GM23338 (cell line): ENCODE measurements at regions not wholly inside any gene's neighbourhood (a gene's known extent, or its start where the extent isn't known, plus 50 kb on each side); places are given as distances from the start of the nearest gene placed in this dataset.

ENCODE experiments used
- ATAC-seq: fragments of 200-7000 bp; cut with Tn5 transposase; 3 replicates; pipeline ENCODE4 v1.9.1; 2020
- DNase-seq: peaks from one replicate; pipeline ENCODE4 v3.0.0-alpha.2; 2015; ENCODE audit warnings: low spot score
- H2AFZ ChIP-seq: fragments of 200-600 bp; sonication (generic); 2 replicates; pipeline ENCODE4 v1.8.0; 2016; ENCODE audit warnings: antibody characterized with exemption, mild to moderate bottlenecking, moderate library complexity
- H3F3A ChIP-seq: fragments of 200-600 bp; sonication (generic); replicated peaks from 2 replicates; pipeline ENCODE4 v1.8.0; 2017; ENCODE audit warnings: antibody characterized with exemption, mixed run types, low read depth
- H3K27ac ChIP-seq: fragments of 200-600 bp; sonication (generic); 2 replicates; pipeline ENCODE4 v1.6.1; 2016; ENCODE audit warnings: low read depth
- H3K27me3 ChIP-seq: fragments of 200-600 bp; sonication (generic); 2 replicates; pipeline ENCODE4 v1.8.0; 2016; ENCODE audit warnings: mild to moderate bottlenecking, mixed run types, moderate library complexity; ENCODE audit not compliant: insufficient read depth
- H3K36me3 ChIP-seq: fragments of 200-600 bp; sonication (generic); 2 replicates; pipeline ENCODE4 v1.8.0; 2016; ENCODE audit warnings: mild to moderate bottlenecking; ENCODE audit not compliant: insufficient read depth
- H3K4me1 ChIP-seq: fragments of 200-600 bp; sonication (generic); 2 replicates; pipeline ENCODE4 v1.8.0; 2016; ENCODE audit warnings: mild to moderate bottlenecking, moderate library complexity; ENCODE audit not compliant: insufficient read depth
- H3K4me2 ChIP-seq: fragments of 200-600 bp; sonication (generic); 2 replicates; pipeline ENCODE4 v1.7.1; 2017; ENCODE audit warnings: mixed run types
- H3K4me3 ChIP-seq: fragments of 200-600 bp; sonication (generic); 2 replicates; pipeline ENCODE4 v1.6.1; 2016; ENCODE audit warnings: mixed run types
- H3K79me2 ChIP-seq: fragments of 200-600 bp; sonication (generic); replicated peaks from 2 replicates; pipeline ENCODE4 v1.8.0; 2017; ENCODE audit warnings: mild to moderate bottlenecking; ENCODE audit not compliant: insufficient read depth
- H3K9me2 ChIP-seq: fragments of 200-600 bp; sonication (generic); 2 replicates; pipeline ENCODE4 v1.8.0; 2017; ENCODE audit not compliant: insufficient read depth
- H4K20me1 ChIP-seq: fragments of 200-600 bp; sonication (generic); replicated peaks from 2 replicates; pipeline ENCODE4 v1.8.0; 2017; ENCODE audit warnings: mild to moderate bottlenecking; ENCODE audit not compliant: insufficient read depth
- H3K27ac Mint-ChIP-seq: 2 replicates; pipeline ENCODE4 v1.8.0; 2020; ENCODE audit warnings: inconsistent platforms, mild to moderate bottlenecking, moderate library complexity, mixed read lengths
- H3K27me3 Mint-ChIP-seq: 3 replicates; pipeline ENCODE4 v1.8.0; 2022; ENCODE audit warnings: low read depth, mild to moderate bottlenecking, moderate library complexity, mixed read lengths, inconsistent platforms; ENCODE audit not compliant: insufficient read depth, poor library complexity
- H3K36me3 Mint-ChIP-seq: 3 replicates; pipeline ENCODE4 v1.8.0; 2021; ENCODE audit warnings: low read depth, mild to moderate bottlenecking, inconsistent platforms, moderate library complexity, mixed read lengths
- H3K4me1 Mint-ChIP-seq: 3 replicates; pipeline ENCODE4 v1.8.0; 2020; ENCODE audit warnings: mild to moderate bottlenecking, inconsistent platforms, mixed read lengths
- H3K4me3 Mint-ChIP-seq: 3 replicates; pipeline ENCODE4 v1.8.0; 2021; ENCODE audit warnings: moderate library complexity, mild to moderate bottlenecking, inconsistent platforms, mixed read lengths
- H3K9me3 Mint-ChIP-seq: 3 replicates; pipeline ENCODE4 v1.8.0; 2020; ENCODE audit warnings: moderate library complexity, mild to moderate bottlenecking, inconsistent platforms, mixed read lengths
- EZH2 ChIP-seq: fragments of 200-600 bp; sonication (generic); IDR thresholded peaks from one replicate; pipeline ENCODE4 v1.8.0; 2017; ENCODE audit warnings: antibody characterized with exemption, mild to moderate bottlenecking, low read depth; ENCODE audit not compliant: unreplicated experiment
- EZH2phosphoT487 ChIP-seq: fragments of 200-600 bp; sonication (generic); IDR thresholded peaks from one replicate; pipeline ENCODE4 v1.8.1; 2018; ENCODE audit warnings: antibody characterized with exemption; ENCODE audit not compliant: unreplicated experiment
- JUNB ChIP-seq: IDR thresholded peaks from one replicate; pipeline ENCODE4 v1.6.1; 2016; ENCODE audit warnings: antibody characterized with exemption; ENCODE audit not compliant: unreplicated experiment
- NANOG ChIP-seq: IDR thresholded peaks from 2 replicates; pipeline ENCODE4 v1.6.1; 2016; ENCODE audit warnings: antibody characterized with exemption, borderline replicate concordance
- POLR2AphosphoS5 ChIP-seq: IDR thresholded peaks from 2 replicates; pipeline ENCODE4 v1.6.1; 2016; ENCODE audit warnings: antibody characterized with exemption, low read depth
- ZNF114 ChIP-seq: fragments of 250-450 bp; sonication (Bioruptor Pico); IDR thresholded peaks from 2 replicates; pipeline ENCODE4 v1.5.0; 2020; ENCODE audit warnings: mild to moderate bottlenecking, moderate library complexity
- ZNF331 ChIP-seq: fragments of 250-450 bp; sonication (Bioruptor Pico); IDR thresholded peaks from 2 replicates; pipeline ENCODE4 v1.5.0; 2020; ENCODE audit warnings: low read depth, mild to moderate bottlenecking, moderate library complexity
- TF ChIP-seq, protein P1 (sequence below), 2 experiments: fragments of 200-600 bp in 1 of 2; sonication (generic) in 1 of 2; conservative IDR thresholded peaks; 2 replicates each; pipeline versions ENCODE4 v1.5.1 to v1.6.1; 2016 to 2017; ENCODE audit warnings: antibody characterized with exemption in 2 of 2, low read depth in 2 of 2, mild to moderate bottlenecking in 2 of 2, moderate library complexity in 1 of 2
- TF ChIP-seq, protein P2 (sequence below): IDR thresholded peaks from 2 replicates; pipeline ENCODE4 v1.6.1; 2016; ENCODE audit warnings: antibody characterized with exemption
- TF ChIP-seq, protein P3 (sequence below): IDR thresholded peaks from one replicate; pipeline ENCODE4 v1.6.1; 2018; ENCODE audit warnings: antibody characterized with exemption; ENCODE audit not compliant: unreplicated experiment

DNA sequence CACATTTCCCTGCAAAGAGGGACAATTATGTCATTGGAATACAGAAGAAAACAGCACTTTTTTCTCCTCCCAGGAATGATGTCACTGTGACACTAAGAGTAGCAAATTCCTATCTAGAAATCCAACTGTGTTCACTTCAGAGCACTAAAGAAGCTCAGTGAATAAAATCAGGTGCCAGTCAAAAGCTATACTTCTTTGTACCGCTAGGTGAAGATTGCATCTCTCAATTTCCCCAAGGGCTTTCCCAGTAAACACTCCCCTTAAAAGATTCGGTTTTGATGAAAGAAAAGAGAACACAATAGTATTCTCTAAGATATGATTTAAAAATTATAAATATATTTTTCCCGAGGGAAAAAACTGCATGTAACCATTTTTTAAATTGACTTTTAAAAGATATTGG lies 104.7 kb upstream of the MID1 start:
- DNase-seq (peak; percentile 45), ATAC-seq (no peak)
- peaks cover 7% of the 10 kb centered on the region; the same call in 1 of the 2 replicates for H3K4me1 ChIP-seq
- H3K27me3 ChIP-seq, result no peaks in the 10 kb centered on the region
- Mint-ChIP-seq H3K4me3 (no peak overlapping the region), H3K9me3 (no peaks in the 10 kb centered on the region), H3K4me1 (peaks cover 24% of the 10 kb centered on the region), H3K36me3 (no peaks in the 10 kb centered on the region), H3K27me3 (no peaks in the 10 kb centered on the region), H3K27ac (no peak overlapping the region)
- H3K79me2 ChIP-seq, result no peaks in the 10 kb centered on the region
- TF ChIP-seq, protein P1, sequence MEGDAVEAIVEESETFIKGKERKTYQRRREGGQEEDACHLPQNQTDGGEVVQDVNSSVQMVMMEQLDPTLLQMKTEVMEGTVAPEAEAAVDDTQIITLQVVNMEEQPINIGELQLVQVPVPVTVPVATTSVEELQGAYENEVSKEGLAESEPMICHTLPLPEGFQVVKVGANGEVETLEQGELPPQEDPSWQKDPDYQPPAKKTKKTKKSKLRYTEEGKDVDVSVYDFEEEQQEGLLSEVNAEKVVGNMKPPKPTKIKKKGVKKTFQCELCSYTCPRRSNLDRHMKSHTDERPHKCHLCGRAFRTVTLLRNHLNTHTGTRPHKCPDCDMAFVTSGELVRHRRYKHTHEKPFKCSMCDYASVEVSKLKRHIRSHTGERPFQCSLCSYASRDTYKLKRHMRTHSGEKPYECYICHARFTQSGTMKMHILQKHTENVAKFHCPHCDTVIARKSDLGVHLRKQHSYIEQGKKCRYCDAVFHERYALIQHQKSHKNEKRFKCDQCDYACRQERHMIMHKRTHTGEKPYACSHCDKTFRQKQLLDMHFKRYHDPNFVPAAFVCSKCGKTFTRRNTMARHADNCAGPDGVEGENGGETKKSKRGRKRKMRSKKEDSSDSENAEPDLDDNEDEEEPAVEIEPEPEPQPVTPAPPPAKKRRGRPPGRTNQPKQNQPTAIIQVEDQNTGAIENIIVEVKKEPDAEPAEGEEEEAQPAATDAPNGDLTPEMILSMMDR (conservative IDR thresholded peaks at IDR 0.05; ENCODE audit: low read depth in 2 of 2), result peak; percentile 30 to 38; a peak in 2 of 4 replicates
- TF ChIP-seq NANOG, result no peak
- H2AFZ ChIP-seq, result no peak overlapping the region
- no peak overlapping the region for H3K27ac ChIP-seq
- no peaks in the 10 kb centered on the region for H4K20me1 ChIP-seq
- H3F3A ChIP-seq, result no peaks in the 10 kb centered on the region
- no peak overlapping the region for H3K4me2 ChIP-seq
- H3K9me2 ChIP-seq, result no peaks in the 10 kb centered on the region
- H3K4me3 ChIP-seq, result no peak overlapping the region
- H3K36me3 ChIP-seq, result no peaks in the 10 kb centered on the region

DNA sequence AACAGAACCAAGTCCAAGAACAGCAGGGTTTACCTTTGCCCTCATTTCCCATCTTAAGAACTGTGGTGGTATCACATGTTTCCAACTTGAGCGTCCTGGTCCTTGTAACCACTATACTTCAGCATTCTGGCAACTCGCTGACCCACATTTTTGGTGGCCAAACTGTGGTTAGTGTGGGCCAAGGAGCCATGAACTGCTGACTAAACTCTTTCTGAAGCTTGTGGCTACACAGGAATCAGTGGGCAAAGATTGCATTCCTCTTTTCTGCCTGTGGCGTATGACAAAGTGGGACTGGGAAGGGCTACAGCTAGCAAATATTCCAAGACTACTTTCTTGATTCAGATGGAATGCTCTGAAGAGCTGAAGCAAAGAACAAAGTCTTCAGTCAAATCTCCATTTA lies 106.3 kb upstream of the MID1 start:
- Histone ChIP-seq H3K79me2 (no peaks in the 10 kb centered on the region), H3K4me2 (no peak overlapping the region), H3K27me3 (no peaks in the 10 kb centered on the region), H3K4me1 (peaks cover 7% of the 10 kb centered on the region; the same call in 1 of the 2 replicates), H4K20me1 (no peaks in the 10 kb centered on the region), H3K36me3 (no peaks in the 10 kb centered on the region), H3K4me3 (no peak overlapping the region), H3F3A (no peaks in the 10 kb centered on the region), H3K9me2 (no peaks in the 10 kb centered on the region), H2AFZ (no peak overlapping the region), H3K27ac (no peak overlapping the region)
- no peaks in the 10 kb centered on the region for H3K36me3 Mint-ChIP-seq
- no peak for ATAC-seq
- H3K9me3 Mint-ChIP-seq, result no peaks in the 10 kb centered on the region
- no peak overlapping the region for H3K4me3 Mint-ChIP-seq
- no peaks in the 10 kb centered on the region for H3K27me3 Mint-ChIP-seq
- no peak for DNase-seq
- H3K27ac Mint-ChIP-seq, result no peak overlapping the region
- H3K4me1 Mint-ChIP-seq, result peaks cover 24% of the 10 kb centered on the region
- TF ChIP-seq EZH2phosphoT487 (no peak), ZNF114 (CRISPR knock-in tag) (no peak), ZNF331 (no peak), POLR2AphosphoS5 (no peak), JUNB (no peak), EZH2 (no peak), NANOG (no peak)
- TF ChIP-seq, protein P2, sequence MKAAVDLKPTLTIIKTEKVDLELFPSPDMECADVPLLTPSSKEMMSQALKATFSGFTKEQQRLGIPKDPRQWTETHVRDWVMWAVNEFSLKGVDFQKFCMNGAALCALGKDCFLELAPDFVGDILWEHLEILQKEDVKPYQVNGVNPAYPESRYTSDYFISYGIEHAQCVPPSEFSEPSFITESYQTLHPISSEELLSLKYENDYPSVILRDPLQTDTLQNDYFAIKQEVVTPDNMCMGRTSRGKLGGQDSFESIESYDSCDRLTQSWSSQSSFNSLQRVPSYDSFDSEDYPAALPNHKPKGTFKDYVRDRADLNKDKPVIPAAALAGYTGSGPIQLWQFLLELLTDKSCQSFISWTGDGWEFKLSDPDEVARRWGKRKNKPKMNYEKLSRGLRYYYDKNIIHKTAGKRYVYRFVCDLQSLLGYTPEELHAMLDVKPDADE, result no peak
- TF ChIP-seq, protein P1 (conservative IDR thresholded peaks at IDR 0.05; ENCODE audit: low read depth in 2 of 2), result no peak
- TF ChIP-seq, protein P3, sequence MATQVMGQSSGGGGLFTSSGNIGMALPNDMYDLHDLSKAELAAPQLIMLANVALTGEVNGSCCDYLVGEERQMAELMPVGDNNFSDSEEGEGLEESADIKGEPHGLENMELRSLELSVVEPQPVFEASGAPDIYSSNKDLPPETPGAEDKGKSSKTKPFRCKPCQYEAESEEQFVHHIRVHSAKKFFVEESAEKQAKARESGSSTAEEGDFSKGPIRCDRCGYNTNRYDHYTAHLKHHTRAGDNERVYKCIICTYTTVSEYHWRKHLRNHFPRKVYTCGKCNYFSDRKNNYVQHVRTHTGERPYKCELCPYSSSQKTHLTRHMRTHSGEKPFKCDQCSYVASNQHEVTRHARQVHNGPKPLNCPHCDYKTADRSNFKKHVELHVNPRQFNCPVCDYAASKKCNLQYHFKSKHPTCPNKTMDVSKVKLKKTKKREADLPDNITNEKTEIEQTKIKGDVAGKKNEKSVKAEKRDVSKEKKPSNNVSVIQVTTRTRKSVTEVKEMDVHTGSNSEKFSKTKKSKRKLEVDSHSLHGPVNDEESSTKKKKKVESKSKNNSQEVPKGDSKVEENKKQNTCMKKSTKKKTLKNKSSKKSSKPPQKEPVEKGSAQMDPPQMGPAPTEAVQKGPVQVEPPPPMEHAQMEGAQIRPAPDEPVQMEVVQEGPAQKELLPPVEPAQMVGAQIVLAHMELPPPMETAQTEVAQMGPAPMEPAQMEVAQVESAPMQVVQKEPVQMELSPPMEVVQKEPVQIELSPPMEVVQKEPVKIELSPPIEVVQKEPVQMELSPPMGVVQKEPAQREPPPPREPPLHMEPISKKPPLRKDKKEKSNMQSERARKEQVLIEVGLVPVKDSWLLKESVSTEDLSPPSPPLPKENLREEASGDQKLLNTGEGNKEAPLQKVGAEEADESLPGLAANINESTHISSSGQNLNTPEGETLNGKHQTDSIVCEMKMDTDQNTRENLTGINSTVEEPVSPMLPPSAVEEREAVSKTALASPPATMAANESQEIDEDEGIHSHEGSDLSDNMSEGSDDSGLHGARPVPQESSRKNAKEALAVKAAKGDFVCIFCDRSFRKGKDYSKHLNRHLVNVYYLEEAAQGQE, result no peak
